HepG2 (cell line): ENCODE measurements at regions not wholly inside any gene's neighbourhood (a gene's known extent, or its start where the extent isn't known, plus 50 kb on each side); places are given as distances from the start of the nearest gene placed in this dataset.

Experiments
- ARID2 ChIP-seq: sonication (generic); formaldehyde crosslinking; IDR thresholded peaks from 2 replicates; pipeline ENCODE4 v1.8.1; 2022; ENCODE audit warnings: mild to moderate bottlenecking, missing genetic modification reagents, borderline replicate concordance
- BATF2 ChIP-seq: sonication (generic); formaldehyde crosslinking; IDR thresholded peaks from 2 replicates; pipeline ENCODE4 v1.8.0; 2022; ENCODE audit warnings: mild to moderate bottlenecking, missing genetic modification reagents, moderate library complexity
- CSRNP2 ChIP-seq: sonication (generic); formaldehyde crosslinking; conservative IDR thresholded peaks from 2 replicates; pipeline ENCODE4 v1.8.0; 2022; ENCODE audit warnings: low read depth, missing genetic modification reagents
- DNMT3B ChIP-seq: conservative IDR thresholded peaks from 2 replicates; pipeline ENCODE4 v1.6.1; 2016; ENCODE audit warnings: missing biosample characterization, control low read depth
- GABPB1 ChIP-seq: IDR thresholded peaks from 2 replicates; pipeline ENCODE4 v1.6.1; 2016; ENCODE audit warnings: mild to moderate bottlenecking, missing genetic modification reagents, moderate library complexity, missing compliant biosample characterization
- IRF1 ChIP-seq: sonication (generic); formaldehyde crosslinking; IDR thresholded peaks from 2 replicates; pipeline ENCODE4 v1.4.0; 2020; ENCODE audit warnings: low read depth, mild to moderate bottlenecking, missing genetic modification reagents
- KDM6A ChIP-seq: IDR thresholded peaks from 2 replicates; pipeline ENCODE4 v1.6.1; 2016; ENCODE audit warnings: low read depth
- MXD4 ChIP-seq: IDR thresholded peaks from 2 replicates; pipeline ENCODE4 v1.6.1; 2016; ENCODE audit warnings: mild to moderate bottlenecking, missing biosample characterization, missing genetic modification reagents
- NR0B2 ChIP-seq: sonication (generic); formaldehyde crosslinking; IDR thresholded peaks from 2 replicates; pipeline ENCODE4 v1.4.0; 2020; ENCODE audit warnings: mild to moderate bottlenecking, missing genetic modification reagents
- NR2C2 ChIP-seq: sonication (generic); formaldehyde crosslinking; IDR thresholded peaks from 2 replicates; pipeline ENCODE4 v1.4.0; 2020; ENCODE audit warnings: missing genetic modification reagents, mild to moderate bottlenecking, moderate library complexity, borderline replicate concordance
- POGZ ChIP-seq: sonication (generic); formaldehyde crosslinking; IDR thresholded peaks from 2 replicates; pipeline ENCODE4 v1.4.0; 2020; ENCODE audit warnings: mild to moderate bottlenecking, missing genetic modification reagents
- SIX1 ChIP-seq: sonication (generic); formaldehyde crosslinking; IDR thresholded peaks from 2 replicates; pipeline ENCODE4 v1.4.0; 2020; ENCODE audit warnings: missing genetic modification reagents, borderline replicate concordance
- SNAI1 ChIP-seq: sonication (generic); formaldehyde crosslinking; IDR thresholded peaks from 2 replicates; pipeline ENCODE4 v1.5.0; 2020; ENCODE audit warnings: mild to moderate bottlenecking, missing genetic modification reagents, borderline replicate concordance
- SOX6 ChIP-seq, 2 experiments: fragments of 450-650 bp in 1 of 2; sonication (generic) in 1 of 2; formaldehyde crosslinking in 1 of 2; IDR thresholded peaks; 2 replicates each; pipeline versions ENCODE4 v1.4.0 to v1.6.1; 2017 to 2020; ENCODE audit warnings: antibody characterized with exemption in 1 of 2, mild to moderate bottlenecking in 1 of 2, missing genetic modification reagents in 1 of 2
- STAT6 ChIP-seq: sonication (generic); formaldehyde crosslinking; IDR thresholded peaks from 2 replicates; pipeline ENCODE4 v1.4.0; 2020; ENCODE audit warnings: missing genetic modification reagents, mild to moderate bottlenecking, borderline replicate concordance
- ZNF232 ChIP-seq: sonication (generic); formaldehyde crosslinking; IDR thresholded peaks from 2 replicates; pipeline ENCODE4 v1.4.0; 2020; ENCODE audit warnings: missing genetic modification reagents, borderline replicate concordance
- ZNF432 ChIP-seq: sonication (generic); formaldehyde crosslinking; IDR thresholded peaks from 2 replicates; pipeline ENCODE4 v1.5.0; 2020; ENCODE audit warnings: missing genetic modification reagents, mild to moderate bottlenecking, borderline replicate concordance
- ZNF674 ChIP-seq: sonication (generic); formaldehyde crosslinking; IDR thresholded peaks from 2 replicates; pipeline ENCODE4 v1.5.0; 2020; ENCODE audit warnings: low read depth, mild to moderate bottlenecking, missing genetic modification reagents
- ZNF749 ChIP-seq: sonication (generic); formaldehyde crosslinking; IDR thresholded peaks from 2 replicates; pipeline ENCODE4 v1.8.0; 2022; ENCODE audit warnings: mild to moderate bottlenecking, missing genetic modification reagents, moderate library complexity, borderline replicate concordance
- ZNF768 ChIP-seq: sonication (generic); formaldehyde crosslinking; IDR thresholded peaks from 2 replicates; pipeline ENCODE4 v1.4.0; 2020; ENCODE audit warnings: missing genetic modification reagents
- ZNF841 ChIP-seq: sonication (generic); formaldehyde crosslinking; IDR thresholded peaks from 2 replicates; pipeline ENCODE4 v1.8.1; 2023; ENCODE audit warnings: missing genetic modification reagents, borderline replicate concordance
- ZNF878 ChIP-seq: sonication (generic); formaldehyde crosslinking; IDR thresholded peaks from 2 replicates; pipeline ENCODE4 v1.8.1; 2023; ENCODE audit warnings: mild to moderate bottlenecking, missing genetic modification reagents, moderate library complexity
- ZSCAN5A ChIP-seq: sonication (generic); formaldehyde crosslinking; IDR thresholded peaks from 2 replicates; pipeline ENCODE4 v1.8.0; 2022; ENCODE audit warnings: mild to moderate bottlenecking, missing genetic modification reagents, borderline replicate concordance

GRCh38 chr18:39419315-39419714 is 1853.7 kb upstream of the CELF4 start (continued):
- TF ChIP-seq STAT6 (CRISPR knock-in tag) (no peak), SIX1 (CRISPR knock-in tag) (peak; percentile 32; the same call in 1 of the 2 replicates), ZNF841 (CRISPR knock-in tag) (no peak), NR2C2 (no peak), ZNF768 (CRISPR knock-in tag) (no peak), BATF2 (no peak), ZNF232 (CRISPR knock-in tag) (no peak), NR0B2 (CRISPR knock-in tag) (no peak), ZNF674 (CRISPR knock-in tag) (no peak), ZNF432 (no peak), POGZ (CRISPR knock-in tag) (peak; percentile 58; the same call in 1 of the 2 replicates), ZSCAN5A (no peak), ZNF878 (CRISPR knock-in tag) (peak; percentile 68; the same call in 1 of the 2 replicates), ZNF749 (CRISPR knock-in tag) (no peak), ARID2 (CRISPR knock-in tag) (no peak), KDM6A (peak; percentile 80), DNMT3B (CRISPR knock-in tag) (0 out of 2 replicates have a peak, but pooled peaks have one; percentile 30), MXD4 (CRISPR knock-in tag) (no peak), CSRNP2 (no peak), IRF1 (CRISPR knock-in tag) (no peak), GABPB1 (no peak), SNAI1 (CRISPR knock-in tag) (no peak), SOX6 (IDR thresholded peaks at IDR 0.05) (no peak), SOX6 (CRISPR knock-in tag; IDR thresholded peaks at IDR 0.05) (peak; percentile 91)
